GM12878 (cell line): ENCODE measurements at regions not wholly inside any gene's neighbourhood (a gene's known extent, or its start where the extent isn't known, plus 50 kb on each side); places are given as distances from the start of the nearest gene placed in this dataset.

ENCODE experiments used
- ATAC-seq: fragments of 200-7000 bp; cut with Tn5 transposase; 3 replicates; pipeline ENCODE4 v1.9.1; 2020; ENCODE audit warnings: mild to moderate bottlenecking, moderate library complexity
- BruUV-seq: library from RNA; stranded (reverse); fragments of 400-500 nt; replicated peaks from 2 replicates; lab custom pipeline; 2021; lab: Mats Ljungman, UMichigan
- CTCF ChIA-PET: fragments of 300-600 bp; sonication (Branson Sonifier 250); formaldehyde crosslinking; extraction: SDS; loops from one replicate; lab custom pipeline; 2021; ENCODE audit warnings: inconsistent platforms; lab: Yijun Ruan, JAX
- POLR2A ChIA-PET: fragments of 350-600 bp; formaldehyde crosslinking; extraction: SDS; loops from one replicate; lab custom pipeline; 2021; ENCODE audit warnings: inconsistent platforms; lab: Charles Lee
- RAD21 ChIA-PET: fragments of 300-600 bp; sonication (Branson Sonifier 250); formaldehyde crosslinking; loops from one replicate; lab custom pipeline; 2023; ENCODE audit warnings: antibody characterized with exemption; ENCODE audit not compliant: unreplicated experiment; lab: Charles Lee
- SMC1A ChIA-PET: fragments of 300-600 bp; sonication (Branson Sonifier 250); formaldehyde crosslinking; loops from one replicate; lab custom pipeline; 2023; ENCODE audit not compliant: unreplicated experiment, uncharacterized antibody; lab: Charles Lee
- DNase-seq: peaks from one replicate; pipeline ENCODE4 v3.0.0-alpha.2; 2011; ENCODE audit warnings: low read depth, low spot score
- FAIRE-seq: peaks from 3 replicates; lab custom pipeline; 2011; peaks lifted over from hg19 to GRCh38; lab: Jason Lieb, UNC
- H2AFZ ChIP-seq: 2 replicates; pipeline ENCODE4 v1.6.0; 2011; ENCODE audit warnings: low read depth, low read length, control low read depth; ENCODE audit not compliant: control insufficient read depth
- H3K27ac ChIP-seq: 2 replicates; pipeline ENCODE4 v1.5.1; 2011; ENCODE audit warnings: control low read depth; ENCODE audit not compliant: control insufficient read depth, insufficient read depth
- H3K27me3 ChIP-seq, 2 experiments: replicated peaks in 1 of 2; 2 replicates each; pipeline versions ENCODE4 v1.6.0 to v1.6.1; 2011; ENCODE audit warnings: low read length in 1 of 2; ENCODE audit not compliant: control insufficient read depth in 2 of 2, insufficient read depth in 2 of 2
- H3K36me3 ChIP-seq, 2 experiments: 2 replicates each; pipeline ENCODE4 v1.5.1; 2011; ENCODE audit warnings: low read length in 1 of 2; ENCODE audit not compliant: control insufficient read depth in 2 of 2, insufficient read depth in 2 of 2
- H3K4me1 ChIP-seq: 2 replicates; pipeline ENCODE4 v1.6.1; 2011; ENCODE audit warnings: mild to moderate bottlenecking, low read length, moderate library complexity, mixed read lengths; ENCODE audit not compliant: control insufficient read depth, insufficient read depth
- H3K4me2 ChIP-seq: 2 replicates; pipeline ENCODE4 v1.6.0; 2011; ENCODE audit warnings: control low read depth; ENCODE audit not compliant: control insufficient read depth, insufficient read depth
- H3K4me3 ChIP-seq: fragments of 200-600 bp; sonication (generic); 2 replicates; pipeline ENCODE4 v1.5.1; 2016
- H3K79me2 ChIP-seq: 2 replicates; pipeline ENCODE4 v1.6.0; 2011; ENCODE audit warnings: low read length; ENCODE audit not compliant: control insufficient read depth, insufficient read depth
- H3K9ac ChIP-seq: 2 replicates; pipeline ENCODE4 v1.8.0; 2011; ENCODE audit warnings: low read length, control low read depth, mixed read lengths; ENCODE audit not compliant: control insufficient read depth, insufficient read depth
- H3K9me3 ChIP-seq: replicated peaks from 3 replicates; pipeline ENCODE4 v1.5.1; 2011; ENCODE audit warnings: mild to moderate bottlenecking, low read length; ENCODE audit not compliant: control insufficient read depth, insufficient read depth
- H4K20me1 ChIP-seq: 2 replicates; pipeline ENCODE4 v1.6.0; 2011; ENCODE audit not compliant: control insufficient read depth, insufficient read depth
- BRCA1 ChIP-seq: IDR thresholded peaks from 2 replicates; pipeline ENCODE4 v1.6.1; 2011; ENCODE audit warnings: low read depth, low read length, improper control_type of control experiment
- CEBPB ChIP-seq, 2 experiments: fragments of 150-350 bp in 1 of 2; IDR thresholded peaks; 2 replicates each; pipeline ENCODE4 v1.6.1; 2012 to 2014; ENCODE audit warnings: low read depth in 2 of 2, low read length in 2 of 2, borderline replicate concordance in 1 of 2, inconsistent platforms in 1 of 2
- CREB1 ChIP-seq: IDR thresholded peaks from 2 replicates; pipeline ENCODE4 v1.6.1; 2012; ENCODE audit warnings: low read depth, mild to moderate bottlenecking, inconsistent platforms
- CREM ChIP-seq: IDR thresholded peaks from 2 replicates; pipeline ENCODE4 v1.6.1; 2014; ENCODE audit warnings: antibody characterized with exemption, low read depth
- CUX1 ChIP-seq: IDR thresholded peaks from 2 replicates; pipeline ENCODE4 v1.6.1; 2012; ENCODE audit warnings: improper control_type of control experiment, low read depth, low read length; ENCODE audit not compliant: insufficient replicate concordance
- RAD21 ChIP-seq: IDR thresholded peaks from 2 replicates; pipeline ENCODE4 v1.6.1; 2011; ENCODE audit warnings: mild to moderate bottlenecking, low read depth, low read length, moderate library complexity; ENCODE audit not compliant: insufficient read depth
- YBX1 ChIP-seq: fragments of 450-650 bp; IDR thresholded peaks from 2 replicates; pipeline ENCODE4 v1.6.1; 2016; ENCODE audit warnings: antibody characterized with exemption
- WGBS: methylation state at CpG from one replicate; pipeline ENCODE4 v1.1.6; 2016; ENCODE audit warnings: low lambda C conversion rate; ENCODE audit not compliant: insufficient replicate concordance, insufficient coverage; ENCODE audit errors: missing lambda C conversion rate; 5-methylcytosine and 5-hydroxymethylcytosine counted together
- in situ Hi-C: fragments of 300-500 bp; cut with MboI; formaldehyde crosslinking; loops from 9 replicates; pipeline ENCODE4 v1.14.3; 2018; ENCODE audit warnings: mixed read lengths
- intact Hi-C: fragments of 100-400 bp; cut with micrococcal nuclease; formaldehyde crosslinking; loops from one replicate; pipeline ENCODE4 v1.14.2; 2022; ENCODE audit not compliant: unreplicated experiment

DNA sequence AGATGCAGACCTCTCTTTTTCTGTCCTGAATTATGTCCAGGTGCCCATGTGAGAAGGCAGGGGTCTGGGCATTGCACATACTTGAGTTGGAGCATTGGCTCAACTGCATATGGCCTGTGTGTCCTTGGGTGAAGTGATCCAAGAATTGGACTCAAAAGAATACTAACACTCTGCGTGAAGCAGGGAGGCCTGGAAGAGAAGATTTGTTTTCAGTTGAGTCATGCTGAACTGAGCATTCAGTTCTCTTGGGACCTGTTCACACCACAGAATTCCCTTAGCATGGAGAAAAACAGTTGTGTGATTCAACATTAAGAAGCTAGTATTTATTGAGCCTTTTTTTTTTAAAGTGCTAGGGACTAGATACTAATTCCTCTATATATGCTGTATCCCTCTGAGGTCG lies 164.7 kb upstream of the TBX3 start (continued):
- no peak for TF ChIP-seq YBX1

GRCh38 chr12:114847441-114848035 lies 163.6 kb upstream of the TBX3 start:
- ChIA-PET POLR2A (no interaction called here), SMC1A (no interaction called here), RAD21 (no interaction called here), CTCF (no interaction called here)
- intact Hi-C loops, result no loop called here
- H3K27me3 ChIP-seq, result no peaks in the 10 kb centered on the region
- FAIRE-seq (no peak), DNase-seq (no peak), ATAC-seq (no peak)
- no peaks in the 10 kb centered on the region for H3K9me3 ChIP-seq
- H3K9ac ChIP-seq, result no peak overlapping the region
- H3K4me2 ChIP-seq, result no peak overlapping the region
- TF ChIP-seq CUX1 (no peak), CEBPB (IDR thresholded peaks at IDR 0.05; ENCODE audit: borderline replicate concordance in 1 of 2, low read depth in 2 of 2, low read length in 2 of 2) (no peak), CREM (no peak), BRCA1 (no peak), RAD21 (no peak), CREB1 (no peak)
- no peaks in the 10 kb centered on the region for H3K4me1 ChIP-seq
- no peaks in the 10 kb centered on the region for H4K20me1 ChIP-seq
- H3K4me3 ChIP-seq, result no peak overlapping the region
- in situ Hi-C loops, result no loop called here
- H3K27ac ChIP-seq, result no peak overlapping the region
- H2AFZ ChIP-seq, result no peak overlapping the region
- no peaks in the 10 kb centered on the region for H3K79me2 ChIP-seq
- 33% methylated on average over 7 of the region's 11 CpGs for WGBS
- no peaks in the 10 kb centered on the region for H3K36me3 ChIP-seq
- BruUV-seq, result no TSS peak
